GM12878 (cell line): ENCODE measurements at regions not wholly inside any gene's neighbourhood (a gene's known extent, or its start where the extent isn't known, plus 50 kb on each side); places are given as distances from the start of the nearest gene placed in this dataset.

Experiments used
- ATAC-seq: fragments of 200-7000 bp; cut with Tn5 transposase; 3 replicates; pipeline ENCODE4 v1.9.1; 2020; ENCODE audit warnings: mild to moderate bottlenecking, moderate library complexity
- BruUV-seq: library from RNA; stranded (reverse); fragments of 400-500 nt; replicated peaks from 2 replicates; lab custom pipeline; 2021; lab: Mats Ljungman, UMichigan
- CTCF ChIA-PET: fragments of 300-600 bp; sonication (Branson Sonifier 250); formaldehyde crosslinking; extraction: SDS; loops from one replicate; lab custom pipeline; 2021; ENCODE audit warnings: inconsistent platforms; lab: Yijun Ruan, JAX
- POLR2A ChIA-PET: fragments of 350-600 bp; formaldehyde crosslinking; extraction: SDS; loops from one replicate; lab custom pipeline; 2021; ENCODE audit warnings: inconsistent platforms; lab: Charles Lee
- RAD21 ChIA-PET: fragments of 300-600 bp; sonication (Branson Sonifier 250); formaldehyde crosslinking; loops from one replicate; lab custom pipeline; 2023; ENCODE audit warnings: antibody characterized with exemption; ENCODE audit not compliant: unreplicated experiment; lab: Charles Lee
- SMC1A ChIA-PET: fragments of 300-600 bp; sonication (Branson Sonifier 250); formaldehyde crosslinking; loops from one replicate; lab custom pipeline; 2023; ENCODE audit not compliant: unreplicated experiment, uncharacterized antibody; lab: Charles Lee
- DNase-seq: peaks from one replicate; pipeline ENCODE4 v3.0.0-alpha.2; 2011; ENCODE audit warnings: low read depth, low spot score
- FAIRE-seq: peaks from 3 replicates; lab custom pipeline; 2011; peaks lifted over from hg19 to GRCh38; lab: Jason Lieb, UNC
- H2AFZ ChIP-seq: 2 replicates; pipeline ENCODE4 v1.6.0; 2011; ENCODE audit warnings: low read depth, low read length, control low read depth; ENCODE audit not compliant: control insufficient read depth
- H3K27ac ChIP-seq: 2 replicates; pipeline ENCODE4 v1.5.1; 2011; ENCODE audit warnings: control low read depth; ENCODE audit not compliant: control insufficient read depth, insufficient read depth
- H3K27me3 ChIP-seq, 2 experiments: replicated peaks in 1 of 2; 2 replicates each; pipeline versions ENCODE4 v1.6.0 to v1.6.1; 2011; ENCODE audit warnings: low read length in 1 of 2; ENCODE audit not compliant: control insufficient read depth in 2 of 2, insufficient read depth in 2 of 2
- H3K36me3 ChIP-seq, 2 experiments: 2 replicates each; pipeline ENCODE4 v1.5.1; 2011; ENCODE audit warnings: low read length in 1 of 2; ENCODE audit not compliant: control insufficient read depth in 2 of 2, insufficient read depth in 2 of 2
- H3K4me1 ChIP-seq: 2 replicates; pipeline ENCODE4 v1.6.1; 2011; ENCODE audit warnings: mild to moderate bottlenecking, low read length, moderate library complexity, mixed read lengths; ENCODE audit not compliant: control insufficient read depth, insufficient read depth
- H3K4me2 ChIP-seq: 2 replicates; pipeline ENCODE4 v1.6.0; 2011; ENCODE audit warnings: control low read depth; ENCODE audit not compliant: control insufficient read depth, insufficient read depth
- H3K4me3 ChIP-seq: fragments of 200-600 bp; sonication (generic); 2 replicates; pipeline ENCODE4 v1.5.1; 2016
- H3K79me2 ChIP-seq: 2 replicates; pipeline ENCODE4 v1.6.0; 2011; ENCODE audit warnings: low read length; ENCODE audit not compliant: control insufficient read depth, insufficient read depth
- H3K9ac ChIP-seq: 2 replicates; pipeline ENCODE4 v1.8.0; 2011; ENCODE audit warnings: low read length, control low read depth, mixed read lengths; ENCODE audit not compliant: control insufficient read depth, insufficient read depth
- H3K9me3 ChIP-seq: replicated peaks from 3 replicates; pipeline ENCODE4 v1.5.1; 2011; ENCODE audit warnings: mild to moderate bottlenecking, low read length; ENCODE audit not compliant: control insufficient read depth, insufficient read depth
- H4K20me1 ChIP-seq: 2 replicates; pipeline ENCODE4 v1.6.0; 2011; ENCODE audit not compliant: control insufficient read depth, insufficient read depth
- ATF7 ChIP-seq: fragments of 450-650 bp; IDR thresholded peaks from 2 replicates; pipeline ENCODE4 v1.6.1; 2016; ENCODE audit warnings: low read depth, mild to moderate bottlenecking
- CREM ChIP-seq: IDR thresholded peaks from 2 replicates; pipeline ENCODE4 v1.6.1; 2014; ENCODE audit warnings: antibody characterized with exemption, low read depth
- HDAC6 ChIP-seq: fragments of 200-600 bp; sonication (generic); IDR thresholded peaks from one replicate; pipeline ENCODE4 v1.8.0; 2017; ENCODE audit warnings: antibody characterized with exemption; ENCODE audit not compliant: unreplicated experiment
- HDGF ChIP-seq: fragments of 450-650 bp; IDR thresholded peaks from 2 replicates; pipeline ENCODE4 v1.6.1; 2016; ENCODE audit warnings: antibody characterized with exemption
- LARP7 ChIP-seq: fragments of 450-650 bp; IDR thresholded peaks from 2 replicates; pipeline ENCODE4 v1.6.1; 2017; ENCODE audit warnings: mild to moderate bottlenecking
- NFXL1 ChIP-seq: fragments of 450-650 bp; IDR thresholded peaks from 2 replicates; pipeline ENCODE4 v1.6.1; 2017; ENCODE audit warnings: antibody characterized with exemption, mild to moderate bottlenecking, borderline replicate concordance
- NKRF ChIP-seq: fragments of 450-650 bp; conservative IDR thresholded peaks from 2 replicates; pipeline ENCODE4 v1.6.1; 2017; ENCODE audit warnings: mild to moderate bottlenecking, moderate library complexity
- RAD51 ChIP-seq: fragments of 450-650 bp; IDR thresholded peaks from 2 replicates; pipeline ENCODE4 v1.6.1; 2016; ENCODE audit warnings: moderate library complexity, mild to moderate bottlenecking, inconsistent platforms
- RCOR1 ChIP-seq: conservative IDR thresholded peaks from 2 replicates; pipeline ENCODE4 v1.6.1; 2012; ENCODE audit warnings: low read depth, low read length, improper control_type of control experiment
- REST ChIP-seq: IDR thresholded peaks from 2 replicates; pipeline ENCODE4 v1.6.1; 2012; ENCODE audit warnings: mild to moderate bottlenecking, low read depth, low read length
- ZBTB4 ChIP-seq: fragments of 450-650 bp; formaldehyde crosslinking; IDR thresholded peaks from 2 replicates; pipeline ENCODE4 v1.4.0; 2022; ENCODE audit warnings: mild to moderate bottlenecking, moderate library complexity
- ZNF622 ChIP-seq: fragments of 450-650 bp; IDR thresholded peaks from 2 replicates; pipeline ENCODE4 v1.6.1; 2017; ENCODE audit warnings: mild to moderate bottlenecking, inconsistent platforms
- ZSCAN29 ChIP-seq: fragments of 450-650 bp; IDR thresholded peaks from 2 replicates; pipeline ENCODE4 v1.6.1; 2017; ENCODE audit warnings: mild to moderate bottlenecking, moderate library complexity
- WGBS: methylation state at CpG from one replicate; pipeline ENCODE4 v1.1.6; 2016; ENCODE audit warnings: low lambda C conversion rate; ENCODE audit not compliant: insufficient replicate concordance, insufficient coverage; ENCODE audit errors: missing lambda C conversion rate; 5-methylcytosine and 5-hydroxymethylcytosine counted together
- in situ Hi-C: fragments of 300-500 bp; cut with MboI; formaldehyde crosslinking; loops from 9 replicates; pipeline ENCODE4 v1.14.3; 2018; ENCODE audit warnings: mixed read lengths
- intact Hi-C: fragments of 100-400 bp; cut with micrococcal nuclease; formaldehyde crosslinking; loops from one replicate; pipeline ENCODE4 v1.14.2; 2022; ENCODE audit not compliant: unreplicated experiment

- WGBS, result 50% methylated on average over 2 of the region's 2 CpGs
- in situ Hi-C loops, result loop anchor here (25.0 kb wide), 1 partner anchor 1628 kb away; the partner anchor contains the start of gene LRFN5
- FAIRE-seq (no peak), ATAC-seq (no peak), DNase-seq (no peak)
- no peak overlapping the region for H3K9ac ChIP-seq
- RAD21 ChIA-PET, result interaction anchor here (1.6 kb wide), 1 partner anchor 402 kb away, joined by 3 read pairs; no protein-coding TSS in a partner anchor
- no peak overlapping the region for H3K27ac ChIP-seq
- no peak overlapping the region for H3K4me2 ChIP-seq
- H3K79me2 ChIP-seq, result no peaks in the 10 kb centered on the region
- H3K4me3 ChIP-seq, result no peak overlapping the region
- intact Hi-C loops, result loop anchor here (10.0 kb wide), 1 partner anchor 410 kb away; no protein-coding TSS in a partner anchor
- CTCF ChIA-PET, result interaction anchor here (0.9 kb wide), 1 partner anchor 18 kb away, joined by 3 read pairs; no protein-coding TSS in a partner anchor
- H3K9me3 ChIP-seq, result no peaks in the 10 kb centered on the region
- H3K36me3 ChIP-seq, result no peaks in the 10 kb centered on the region
- no peaks in the 10 kb centered on the region for H4K20me1 ChIP-seq
- no TSS peak for BruUV-seq
- POLR2A ChIA-PET, result no interaction called here
- SMC1A ChIA-PET, result interaction anchor here (0.6 to 0.7 kb wide), 3 partner anchors 11 to 909 kb away, joined by 3 read pairs; no protein-coding TSS in a partner anchor
- H3K4me1 ChIP-seq, result no peaks in the 10 kb centered on the region
- no peak overlapping the region for H2AFZ ChIP-seq
- H3K27me3 ChIP-seq, result no peaks in the 10 kb centered on the region
- no peak for TF ChIP-seq NKRF
- TF ChIP-seq HDAC6, result no peak
- TF ChIP-seq CREM, result no peak
- TF ChIP-seq HDGF, result no peak
- TF ChIP-seq RCOR1, result no peak
- TF ChIP-seq REST, result no peak
- no peak for TF ChIP-seq ZSCAN29
- TF ChIP-seq ZBTB4, result no peak
- TF ChIP-seq ATF7, result no peak
- no peak for TF ChIP-seq NFXL1
- TF ChIP-seq RAD51, result no peak
- no peak for TF ChIP-seq LARP7
- no peak for TF ChIP-seq ZNF622
Measured at GRCh38 chr14:39984323-39984722, 552.1 kb upstream of the FBXO33 start.
